ENCODE measurements at regions not wholly inside any gene's neighbourhood (a gene's known extent, or its start where the extent isn't known, plus 50 kb on each side); places are given as distances from the start of the nearest gene placed in this dataset.

- Histone ChIP-seq H3K4me3 (no peak overlapping the region), H3K9me3 (no peaks in the 10 kb centered on the region), H3K36me3 (no peaks in the 10 kb centered on the region), H3K27me3 (no peaks in the 10 kb centered on the region), H3K27ac (no peak overlapping the region), H3K4me1 (no peaks in the 10 kb centered on the region)
- ATAC-seq: no peak
- TF ChIP-seq CTCF (IDR thresholded peaks at IDR 0.05 in 4 of 5, conservative IDR thresholded peaks at IDR 0.05 in 1 of 5): no peak
- no peak for TF ChIP-seq POLR2A (IDR thresholded peaks at IDR 0.05)
- in situ Hi-C loops (cut with MboI; ENCODE audit: low sequenced_read_pairs in 4 of 4): no loop called here
- no peak for DNase-seq
- intact Hi-C loops (cut with DNase I; ENCODE audit: low total_unique reads): no loop called here
Measured at GRCh38 chrX:95367286-95367685, 1317.4 kb upstream of the DIAPH2 start.

GRCh38 chrX:95382799-95383198, 1301.8 kb upstream of the DIAPH2 start:
- H3K27me3 ChIP-seq: no peaks in the 10 kb centered on the region
- no peaks in the 10 kb centered on the region for H3K9me3 ChIP-seq
- TF ChIP-seq CTCF (IDR thresholded peaks at IDR 0.05 in 4 of 5, conservative IDR thresholded peaks at IDR 0.05 in 1 of 5) (no peak), POLR2A (IDR thresholded peaks at IDR 0.05) (no peak)
- DNase-seq (no peak), ATAC-seq (no peak)
- H3K4me1 ChIP-seq: no peaks in the 10 kb centered on the region
- H3K36me3 ChIP-seq: no peaks in the 10 kb centered on the region
- intact Hi-C loops (cut with DNase I; ENCODE audit: low total_unique reads) (no loop called here), in situ Hi-C loops (cut with MboI; ENCODE audit: low sequenced_read_pairs in 4 of 4) (no loop called here)
- no peak overlapping the region for H3K4me3 ChIP-seq
- no peak overlapping the region for H3K27ac ChIP-seq

GRCh38 chrX:95383778-95384177, 1300.9 kb upstream of the DIAPH2 start:
- intact Hi-C loops (cut with DNase I; ENCODE audit: low total_unique reads): no loop called here
- DNase-seq: no peak
- TF ChIP-seq POLR2A (IDR thresholded peaks at IDR 0.05) (no peak), CTCF (IDR thresholded peaks at IDR 0.05 in 4 of 5, conservative IDR thresholded peaks at IDR 0.05 in 1 of 5) (no peak)
- H3K9me3 ChIP-seq: no peaks in the 10 kb centered on the region
- no peaks in the 10 kb centered on the region for H3K4me1 ChIP-seq
- no peak for ATAC-seq
- H3K27ac ChIP-seq: no peak overlapping the region
- no peak overlapping the region for H3K4me3 ChIP-seq
- H3K36me3 ChIP-seq: no peaks in the 10 kb centered on the region
- in situ Hi-C loops (cut with MboI; ENCODE audit: low sequenced_read_pairs in 4 of 4): no loop called here
- H3K27me3 ChIP-seq: no peaks in the 10 kb centered on the region

- ATAC-seq: no peak
- Histone ChIP-seq H3K27ac (no peak overlapping the region), H3K4me3 (no peak overlapping the region), H3K9me3 (no peaks in the 10 kb centered on the region), H3K27me3 (no peaks in the 10 kb centered on the region), H3K4me1 (no peaks in the 10 kb centered on the region), H3K36me3 (no peaks in the 10 kb centered on the region)
- in situ Hi-C loops (cut with MboI; ENCODE audit: low sequenced_read_pairs in 4 of 4): no loop called here
- intact Hi-C loops (cut with DNase I; ENCODE audit: low total_unique reads): no loop called here
- TF ChIP-seq POLR2A (IDR thresholded peaks at IDR 0.05) (no peak), CTCF (IDR thresholded peaks at IDR 0.05 in 4 of 5, conservative IDR thresholded peaks at IDR 0.05 in 1 of 5) (no peak)
- DNase-seq: no peak
Measured at GRCh38 chrX:95427389-95427788, 1257.3 kb upstream of the DIAPH2 start.

- no peaks in the 10 kb centered on the region for H3K36me3 ChIP-seq
- H3K27ac ChIP-seq: no peak overlapping the region
- H3K27me3 ChIP-seq: no peaks in the 10 kb centered on the region
- no peaks in the 10 kb centered on the region for H3K9me3 ChIP-seq
- ATAC-seq (no peak), DNase-seq (no peak)
- no peaks in the 10 kb centered on the region for H3K4me1 ChIP-seq
- in situ Hi-C loops (cut with MboI; ENCODE audit: low sequenced_read_pairs in 4 of 4) (no loop called here), intact Hi-C loops (cut with DNase I; ENCODE audit: low total_unique reads) (no loop called here)
- TF ChIP-seq CTCF (IDR thresholded peaks at IDR 0.05 in 4 of 5, conservative IDR thresholded peaks at IDR 0.05 in 1 of 5) (no peak), POLR2A (IDR thresholded peaks at IDR 0.05) (no peak)
- H3K4me3 ChIP-seq: no peak overlapping the region
Measured at GRCh38 chrX:95435198-95435597, 1249.4 kb upstream of the DIAPH2 start.
